ENCODE measurements at regions not wholly inside any gene's neighbourhood (a gene's known extent, or its start where the extent isn't known, plus 50 kb on each side); places are given as distances from the start of the nearest gene placed in this dataset.

DNA sequence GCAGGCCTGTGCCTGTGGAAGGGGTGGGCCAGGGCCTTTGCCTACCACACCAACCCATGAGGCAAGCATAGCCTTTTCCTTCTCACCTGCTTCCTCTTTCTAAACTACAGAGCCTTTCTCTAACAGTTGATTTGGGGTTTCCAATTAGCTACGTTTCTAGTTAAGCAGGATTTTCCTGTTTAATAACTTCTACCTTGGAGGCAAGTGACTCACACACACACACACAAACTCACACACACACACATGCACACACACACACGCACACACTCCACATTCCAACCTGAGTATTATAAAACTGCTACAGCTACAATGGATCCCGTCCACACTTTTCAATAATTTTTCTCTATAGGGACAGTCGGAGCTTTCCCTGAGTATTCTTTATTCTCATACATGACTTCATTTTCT, 84.9 kb downstream of the SOX11 start:
- Histone ChIP-seq H3K56ac (replicated peaks; ENCODE audit: insufficient read length, low read depth, low read length) (no peak overlapping the region), H3K4me2 (ENCODE audit: insufficient read depth in 1 of 2, low read depth in 2 of 2, low read length in 2 of 2) (no peak overlapping the region), H3K4ac (replicated peaks; ENCODE audit: insufficient read length, low read depth, low read length) (no peak overlapping the region), H2BK5ac (ENCODE audit: low read depth, low read length) (no peak overlapping the region), H3K23ac (ENCODE audit: insufficient read length) (no peak overlapping the region), H3K27ac (ENCODE audit: low read depth, low read length) (no peak overlapping the region), H2BK12ac (ENCODE audit: low read depth, low read length) (no peak overlapping the region), H3K9ac (replicated peaks in 1 of 4; ENCODE audit: extremely low read depth in 1 of 4, low read depth in 3 of 4, low read length in 3 of 4) (no peak overlapping the region), H3K14ac (ENCODE audit: insufficient read length) (no peak overlapping the region), H3K23me2 (ENCODE audit: low read depth, low read length) (peaks cover 2% of the 10 kb centered on the region; the same call in 1 of the 2 replicates), H4K5ac (ENCODE audit: insufficient read length, low read depth, low read length) (no peak overlapping the region), H3K36me3 (ENCODE audit: control insufficient read depth in 2 of 4, insufficient read depth in 4 of 4, low read length in 3 of 4) (no peaks in the 10 kb centered on the region), H2AFZ (ENCODE audit: low read length) (peak overlapping the region; percentile 85; the same call in 1 of the 2 replicates), H4K8ac (ENCODE audit: extremely low read depth, insufficient read depth, low read length) (no peak overlapping the region), H3K27me3 (replicated peaks in 1 of 4; ENCODE audit: control insufficient read depth in 3 of 4, extremely low read depth in 1 of 4, insufficient read depth in 3 of 4, low read length in 3 of 4) (no peaks in the 10 kb centered on the region), H4K91ac (replicated peaks; ENCODE audit: insufficient read length, low read length) (no peak overlapping the region), H4K20me1 (replicated peaks in 1 of 2; ENCODE audit: control insufficient read depth in 1 of 2, insufficient read depth in 2 of 2, low read length in 2 of 2) (no peaks in the 10 kb centered on the region), H3K4me1 (replicated peaks in 1 of 4; ENCODE audit: control insufficient read depth in 3 of 4, insufficient read depth in 4 of 4, low read length in 3 of 4) (peaks cover 0 to 3% (median 0%) of the 10 kb centered on the region in 4 experiments; a peak in 1 of 7 replicates), H3K18ac (ENCODE audit: extremely low read depth, low read length) (0 out of 2 replicates have a peak overlapping the region, but pooled peaks have one; percentile 21), H3K79me1 (ENCODE audit: low read depth, low read length) (no peaks in the 10 kb centered on the region), H3K9me3 (ENCODE audit: insufficient read depth in 2 of 2, low read depth in 1 of 2, low read length in 1 of 2) (no peaks in the 10 kb centered on the region), H2BK120ac (replicated peaks; ENCODE audit: low read depth, low read length) (no peak overlapping the region), H2BK15ac (ENCODE audit: low read length) (no peak overlapping the region), H3K4me3 (ENCODE audit: extremely low read depth in 1 of 4, insufficient read depth in 2 of 4, low read depth in 3 of 4, low read length in 4 of 4) (no peak overlapping the region), H2AK5ac (ENCODE audit: low read depth, low read length) (no peak overlapping the region), H2BK20ac (ENCODE audit: low read length) (no peak overlapping the region), H3K79me2 (ENCODE audit: control insufficient read depth in 1 of 2, insufficient read depth in 2 of 2, low read length in 2 of 2) (no peaks in the 10 kb centered on the region)
- FAIRE-seq: no peak
- ChIA-PET POLR2A (ENCODE audit: partially characterized antibody) (no interaction called here), CTCF (ENCODE audit: partially characterized antibody) (no interaction called here)
- WGBS, 2 experiments (ENCODE audit: extremely low coverage in 1 of 2, insufficient coverage in 1 of 2, insufficient read length in 1 of 2, insufficient replicate concordance in 2 of 2, low coverage in 1 of 2, low lambda C conversion rate in 2 of 2, missing lambda C conversion rate in 1 of 2): 92% methylated on average over 4 of the region's 4 CpGs; no CpG with 5 or more reads in 1 of the 2 experiments
- no peak for DNase-seq (ENCODE audit: low read depth in 1 of 2, low spot score in 2 of 2)
- no peak for TF ChIP-seq EGR1 (IDR thresholded peaks at IDR 0.05; ENCODE audit: borderline replicate concordance, low read depth, low read length)
- TF ChIP-seq TBP (IDR thresholded peaks at IDR 0.05; ENCODE audit: low read depth, low read length): no peak
- TF ChIP-seq, protein P1, sequence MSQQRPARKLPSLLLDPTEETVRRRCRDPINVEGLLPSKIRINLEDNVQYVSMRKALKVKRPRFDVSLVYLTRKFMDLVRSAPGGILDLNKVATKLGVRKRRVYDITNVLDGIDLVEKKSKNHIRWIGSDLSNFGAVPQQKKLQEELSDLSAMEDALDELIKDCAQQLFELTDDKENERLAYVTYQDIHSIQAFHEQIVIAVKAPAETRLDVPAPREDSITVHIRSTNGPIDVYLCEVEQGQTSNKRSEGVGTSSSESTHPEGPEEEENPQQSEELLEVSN (IDR thresholded peaks at IDR 0.05): no peak
- no peak for TF ChIP-seq EZH2 (IDR thresholded peaks at IDR 0.05; ENCODE audit: low read depth, low read length, severe bottlenecking)
- no peak for TF ChIP-seq CBX5 (IDR thresholded peaks at IDR 0.05; ENCODE audit: low read depth, low read length)
- TF ChIP-seq KDM5A (IDR thresholded peaks at IDR 0.05; ENCODE audit: low read length): no peak
- no peak for TF ChIP-seq MAFK (IDR thresholded peaks at IDR 0.05; ENCODE audit: low read depth, low read length)
- TF ChIP-seq CHD2 (IDR thresholded peaks at IDR 0.05; ENCODE audit: low read length): no peak
- TF ChIP-seq GTF2F1 (IDR thresholded peaks at IDR 0.05; ENCODE audit: borderline replicate concordance, low read depth, low read length): no peak
- TF ChIP-seq TEAD4 (IDR thresholded peaks at IDR 0.05; ENCODE audit: low read depth, low read length): no peak
- no peak for TF ChIP-seq PHF8 (conservative IDR thresholded peaks at IDR 0.05; ENCODE audit: low read depth, low read length)
- TF ChIP-seq, protein P2, sequence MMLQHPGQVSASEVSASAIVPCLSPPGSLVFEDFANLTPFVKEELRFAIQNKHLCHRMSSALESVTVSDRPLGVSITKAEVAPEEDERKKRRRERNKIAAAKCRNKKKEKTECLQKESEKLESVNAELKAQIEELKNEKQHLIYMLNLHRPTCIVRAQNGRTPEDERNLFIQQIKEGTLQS (IDR thresholded peaks at IDR 0.05; ENCODE audit: insufficient read depth, low read depth, low read length): no peak
- TF ChIP-seq KDM4A (IDR thresholded peaks at IDR 0.05; ENCODE audit: low read depth, low read length, severe bottlenecking): no peak
- no peak for TF ChIP-seq CREB1 (IDR thresholded peaks at IDR 0.05)

Data from H1 (cell line).